COR-L47 (cell line): ENCODE measurements at regions not wholly inside any gene's neighbourhood (a gene's known extent, or its start where the extent isn't known, plus 50 kb on each side); places are given as distances from the start of the nearest gene placed in this dataset.
A peak's percentile ranks its signal among the peaks of the same experiment; 100 is the strongest.

Source experiments
- DNase-seq: peaks from one replicate; lab custom pipeline; 2025; lab: John Stamatoyannopoulos, UW

DNA sequence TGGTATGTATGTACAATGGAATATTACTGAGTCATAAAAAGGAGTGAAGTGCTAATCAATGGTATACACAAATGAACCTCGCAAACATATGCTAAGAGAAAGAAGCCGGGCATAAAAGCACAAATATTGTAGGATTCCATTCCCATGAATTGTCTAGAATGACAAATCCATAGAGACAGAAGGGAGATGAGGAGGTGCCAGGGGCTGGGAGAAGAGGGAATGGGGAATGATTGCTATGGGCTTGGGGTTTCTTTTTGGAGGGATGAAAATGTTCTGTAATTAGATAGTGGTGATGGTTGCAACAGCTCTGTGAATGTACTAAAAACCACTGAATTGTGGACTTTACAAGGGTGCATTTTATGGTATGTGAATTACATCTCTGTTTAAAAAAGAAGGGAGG is 73.5 kb downstream of the GLI2 start:
- no peak for DNase-seq

- DNase-seq = no peak
Measured at GRCh38 chr2:120809609-120810440, 74.2 kb downstream of the GLI2 start.

GRCh38 chr2:120810639-120811038 is 75.0 kb downstream of the GLI2 start:
- no peak for DNase-seq

DNA sequence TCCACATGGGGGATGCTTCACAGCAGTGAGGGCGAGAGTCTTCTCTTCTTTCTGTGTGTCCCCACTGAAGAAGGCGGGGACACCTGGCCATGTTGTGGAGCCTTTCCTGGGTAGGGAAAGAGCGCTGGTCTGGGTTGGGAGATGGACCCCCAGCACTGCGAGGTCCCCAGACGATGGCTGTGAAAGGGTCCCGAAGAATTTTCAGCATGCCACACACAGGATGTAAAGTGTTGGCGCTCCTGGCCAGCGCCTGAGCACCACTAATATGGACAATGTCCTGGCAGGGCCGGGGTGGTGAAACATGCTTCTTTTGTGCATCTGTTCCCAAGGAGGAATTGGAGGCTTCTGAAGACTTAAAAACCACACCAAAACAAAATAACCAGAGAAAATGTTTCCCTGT is 77.2 kb downstream of the GLI2 start:
- no peak for DNase-seq

DNA sequence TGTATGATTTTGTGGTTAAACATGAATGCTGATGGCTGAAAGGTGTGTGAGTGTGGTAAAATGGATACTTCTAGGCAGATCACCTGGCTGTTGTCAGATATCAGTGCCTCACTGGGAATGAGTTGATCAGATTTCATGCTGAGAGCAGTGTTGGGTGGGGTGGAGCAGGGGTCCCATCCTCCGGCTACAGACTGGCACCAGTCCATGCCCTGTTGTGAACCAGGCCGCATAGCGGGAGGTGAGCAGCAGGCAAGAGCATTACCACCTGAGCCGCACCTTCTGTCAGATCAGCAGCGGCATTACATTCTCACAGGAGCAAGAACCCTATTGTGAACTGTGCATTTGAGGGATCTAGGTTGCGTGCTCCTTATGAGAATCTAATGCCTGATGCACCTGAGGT is 78.7 kb downstream of the GLI2 start:
- DNase-seq = no peak

GRCh38 chr2:120815292-120815691 is 79.6 kb downstream of the GLI2 start:
- no peak for DNase-seq

DNA sequence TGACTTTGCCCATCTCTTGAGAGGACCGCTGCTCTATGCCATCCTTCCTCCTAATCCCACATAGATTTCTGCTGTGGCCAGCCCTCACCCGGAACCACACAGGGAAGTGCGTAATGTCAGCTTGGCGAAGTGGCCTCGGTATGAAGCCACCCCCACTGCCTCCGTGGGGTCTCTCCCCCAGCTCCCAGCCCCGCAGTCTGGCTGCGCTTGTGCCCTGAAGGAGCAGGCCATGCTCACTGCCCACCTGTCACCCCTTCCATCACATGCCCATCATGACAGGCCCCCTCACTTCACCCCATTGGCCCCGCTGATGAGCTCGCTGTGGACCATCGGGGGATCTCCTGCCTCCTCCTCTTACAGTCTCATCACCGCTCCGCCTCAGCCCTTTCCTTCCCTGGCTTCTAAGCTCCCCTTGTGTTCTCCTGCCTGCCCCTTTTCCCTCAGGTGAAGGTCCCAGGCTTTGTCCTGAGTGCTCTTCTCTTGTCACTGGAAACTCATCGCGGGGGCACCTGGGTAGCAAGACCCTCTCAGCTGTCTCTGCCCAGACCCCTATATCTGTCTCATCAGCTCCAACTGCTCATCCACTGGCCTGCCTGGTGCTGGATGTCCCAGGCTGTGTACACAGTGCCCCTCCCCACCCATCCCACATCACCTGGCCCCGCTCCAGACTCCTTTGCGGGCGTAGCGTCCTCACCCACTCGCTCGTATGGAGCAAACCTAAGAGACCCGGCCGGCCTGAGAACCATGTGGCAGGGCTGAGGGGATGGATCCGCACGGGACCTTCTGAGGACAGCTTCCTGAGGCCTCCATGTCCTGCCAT is 81.7 kb downstream of the GLI2 start:
- DNase-seq = no peak

GRCh38 chr2:120817956-120818325 is 82.3 kb downstream of the GLI2 start:
- no peak for DNase-seq

- no peak for DNase-seq
Measured at GRCh38 chr2:120818441-120818920, 82.8 kb downstream of the GLI2 start.

GRCh38 chr2:120819720-120820210 is 84.1 kb downstream of the GLI2 start:
- no peak for DNase-seq

- DNase-seq = no peak
Measured at GRCh38 chr2:120820263-120820952, 84.7 kb downstream of the GLI2 start.

DNA sequence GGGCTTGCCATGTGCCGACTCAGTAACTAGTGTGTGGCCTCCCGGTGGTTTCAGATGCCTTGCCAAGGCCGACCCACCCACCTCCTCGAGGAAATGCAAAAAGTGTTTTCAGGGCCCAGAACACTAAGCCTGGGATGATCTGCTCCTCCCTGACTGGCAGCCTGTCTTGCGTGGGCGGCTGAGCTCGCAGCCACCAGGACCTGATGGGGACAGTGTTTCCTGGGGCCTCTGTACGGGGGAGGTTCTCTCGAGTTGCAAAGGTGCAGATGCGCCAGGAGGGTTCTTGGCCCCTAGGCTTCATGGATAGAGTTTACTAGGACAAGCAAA is 85.2 kb downstream of the GLI2 start:
- DNase-seq = no peak

GRCh38 chr2:120821446-120822160 is 85.9 kb downstream of the GLI2 start:
- DNase-seq = no peak

- DNase-seq = no peak
Measured at GRCh38 chr2:120822933-120823332, 87.3 kb downstream of the GLI2 start.

- no peak for DNase-seq
Measured at GRCh38 chr2:120823551-120823950, 87.9 kb downstream of the GLI2 start.

DNA sequence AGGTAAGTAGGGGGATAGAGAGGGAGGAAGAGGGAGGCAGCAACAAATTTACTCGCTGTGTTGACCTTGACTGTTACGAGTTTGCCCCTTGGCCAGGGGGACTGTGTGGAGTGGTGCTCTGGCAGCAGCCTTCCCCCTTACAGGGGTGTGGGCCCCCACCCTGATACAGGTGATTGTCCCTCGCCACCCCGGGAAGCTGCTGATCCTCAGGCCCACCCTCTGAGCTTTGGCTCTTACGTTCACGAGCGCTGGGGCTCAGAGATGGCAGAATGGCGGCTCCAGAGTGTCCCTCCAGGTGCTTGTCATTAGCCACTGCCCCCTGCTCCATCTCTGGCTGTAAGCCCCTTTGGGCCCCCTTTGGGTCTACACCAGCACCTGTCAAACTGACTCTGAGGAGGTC is 88.6 kb downstream of the GLI2 start:
- no peak for DNase-seq

GRCh38 chr2:120825370-120826259 is 89.9 kb downstream of the GLI2 start:
- peak; percentile 83 for DNase-seq

DNA sequence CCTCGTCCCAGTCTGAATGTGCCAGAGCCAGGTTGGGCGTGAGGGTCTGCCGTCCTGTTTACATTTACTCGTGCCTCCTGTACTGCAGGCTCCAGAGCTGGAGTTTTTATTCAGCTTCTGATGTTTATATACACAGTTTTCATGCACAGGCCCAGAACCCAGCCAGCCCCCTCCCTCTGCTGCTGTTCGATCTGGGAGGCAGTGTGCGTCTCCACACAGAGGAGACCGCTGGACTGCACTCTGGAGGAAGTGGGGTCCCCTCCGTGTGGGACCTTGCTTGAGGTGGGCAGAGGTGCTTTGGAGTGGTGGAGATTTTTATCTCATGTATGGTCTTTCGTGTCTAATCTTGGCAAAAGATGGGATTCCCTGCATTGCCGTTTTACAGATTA is 90.6 kb downstream of the GLI2 start:
- no peak for DNase-seq

- no peak for DNase-seq
Measured at GRCh38 chr2:120826716-120827410, 91.2 kb downstream of the GLI2 start.

- DNase-seq = no peak
Measured at GRCh38 chr2:120828066-120828465, 92.4 kb downstream of the GLI2 start.
